ENCODE measurements at regions not wholly inside any gene's neighbourhood (a gene's known extent, or its start where the extent isn't known, plus 50 kb on each side); places are given as distances from the start of the nearest gene placed in this dataset.

- ATAC-seq (ENCODE audit: low read depth): no peak
- H3K9me3 Mint-ChIP-seq (ENCODE audit: insufficient read depth): no peaks in the 10 kb centered on the region
- no peak overlapping the region for H3K9ac ChIP-seq (ENCODE audit: low read length)
- H3K36me3 ChIP-seq (replicated peaks in 1 of 2; ENCODE audit: control extremely low read depth in 1 of 2, control insufficient read depth in 1 of 2, extremely low read depth in 1 of 2, insufficient read depth in 2 of 2, low read length in 1 of 2): no peaks in the 10 kb centered on the region
- peaks cover 2% of the 10 kb centered on the region for H3K4me1 Mint-ChIP-seq
- no peak overlapping the region for H3K4me2 ChIP-seq (replicated peaks; ENCODE audit: low read depth, low read length, poor library complexity, severe bottlenecking)
- DNase-seq: no peak
- H3K27ac ChIP-seq (ENCODE audit: low read length in 2 of 2): no peak overlapping the region
- H3K27me3 ChIP-seq (replicated peaks in 1 of 4; ENCODE audit: control extremely low read depth in 1 of 4, control insufficient read depth in 3 of 4, insufficient read depth in 4 of 4, low read length in 3 of 4): no peaks in the 10 kb centered on the region
- WGBS (ENCODE audit: insufficient coverage): 90% methylated on average over 3 of the region's 4 CpGs
- no peaks in the 10 kb centered on the region for H3K4me1 ChIP-seq (ENCODE audit: control insufficient read depth in 2 of 2, insufficient read depth in 2 of 2, low read length in 2 of 2)
- TF ChIP-seq EZH2 (IDR thresholded peaks at IDR 0.05; ENCODE audit: borderline replicate concordance, insufficient read depth, low read depth, low read length, poor library complexity, severe bottlenecking): no peak
- TF ChIP-seq, protein P1, sequence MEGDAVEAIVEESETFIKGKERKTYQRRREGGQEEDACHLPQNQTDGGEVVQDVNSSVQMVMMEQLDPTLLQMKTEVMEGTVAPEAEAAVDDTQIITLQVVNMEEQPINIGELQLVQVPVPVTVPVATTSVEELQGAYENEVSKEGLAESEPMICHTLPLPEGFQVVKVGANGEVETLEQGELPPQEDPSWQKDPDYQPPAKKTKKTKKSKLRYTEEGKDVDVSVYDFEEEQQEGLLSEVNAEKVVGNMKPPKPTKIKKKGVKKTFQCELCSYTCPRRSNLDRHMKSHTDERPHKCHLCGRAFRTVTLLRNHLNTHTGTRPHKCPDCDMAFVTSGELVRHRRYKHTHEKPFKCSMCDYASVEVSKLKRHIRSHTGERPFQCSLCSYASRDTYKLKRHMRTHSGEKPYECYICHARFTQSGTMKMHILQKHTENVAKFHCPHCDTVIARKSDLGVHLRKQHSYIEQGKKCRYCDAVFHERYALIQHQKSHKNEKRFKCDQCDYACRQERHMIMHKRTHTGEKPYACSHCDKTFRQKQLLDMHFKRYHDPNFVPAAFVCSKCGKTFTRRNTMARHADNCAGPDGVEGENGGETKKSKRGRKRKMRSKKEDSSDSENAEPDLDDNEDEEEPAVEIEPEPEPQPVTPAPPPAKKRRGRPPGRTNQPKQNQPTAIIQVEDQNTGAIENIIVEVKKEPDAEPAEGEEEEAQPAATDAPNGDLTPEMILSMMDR (IDR thresholded peaks at IDR 0.05): no peak
- intact Hi-C loops (cut with micrococcal nuclease): no loop called here
- no peaks in the 10 kb centered on the region for H4K20me1 ChIP-seq (ENCODE audit: control insufficient read depth, insufficient read depth, low read length, poor library complexity, severe bottlenecking)
- CTCF ChIA-PET: no interaction called here
- H3K27ac Mint-ChIP-seq: no peak overlapping the region
- no peak overlapping the region for H2AFZ ChIP-seq (ENCODE audit: insufficient read depth, low read depth, low read length, poor library complexity, severe bottlenecking)
- H3K79me2 ChIP-seq (ENCODE audit: control insufficient read depth, insufficient read depth, low read length): no peaks in the 10 kb centered on the region
- no peak overlapping the region for H3K4me3 Mint-ChIP-seq
- POLR2A ChIA-PET: no interaction called here
- no peak overlapping the region for H3K4me3 ChIP-seq (ENCODE audit: control extremely low read depth in 1 of 5, extremely low read depth in 1 of 5, insufficient read depth in 1 of 5, low read depth in 2 of 5, low read length in 4 of 5)
- no peaks in the 10 kb centered on the region for H3K9me3 ChIP-seq (ENCODE audit: control extremely low read depth in 1 of 3, control insufficient read depth in 2 of 3, insufficient read depth in 1 of 3, low read length in 2 of 3)
- peaks cover 3% of the 10 kb centered on the region for H3K27me3 Mint-ChIP-seq
These were observed 423.0 kb upstream of the CD180 start for GRCh38 chr5:67619636-67620035.

DNA sequence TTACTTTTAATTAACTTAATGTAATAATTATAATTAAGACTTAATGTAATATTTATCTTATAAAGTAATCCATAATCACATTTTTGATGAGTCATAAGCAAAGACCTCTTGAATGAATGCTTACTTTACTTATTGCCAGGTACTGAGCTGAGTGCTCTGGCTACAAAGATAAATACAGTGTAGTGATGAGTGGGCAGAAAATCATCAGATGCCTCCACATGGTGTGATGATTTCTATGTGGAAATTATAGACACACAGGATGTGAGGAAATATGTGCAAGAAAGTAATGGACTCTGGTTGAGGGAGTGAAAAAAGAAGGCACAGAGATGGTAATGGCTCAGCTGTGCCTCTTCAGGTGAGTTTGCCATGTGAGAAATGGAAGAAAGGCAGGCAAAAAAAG, 422.6 kb upstream of the CD180 start:
- ATAC-seq (ENCODE audit: low read depth) (no peak), DNase-seq (no peak)
- intact Hi-C loops (cut with micrococcal nuclease): no loop called here
- no peak overlapping the region for H3K27ac Mint-ChIP-seq
- no peak overlapping the region for H3K4me3 ChIP-seq (ENCODE audit: control extremely low read depth in 1 of 5, extremely low read depth in 1 of 5, insufficient read depth in 1 of 5, low read depth in 2 of 5, low read length in 4 of 5)
- H3K4me1 Mint-ChIP-seq: peaks cover 2% of the 10 kb centered on the region
- no peaks in the 10 kb centered on the region for H4K20me1 ChIP-seq (ENCODE audit: control insufficient read depth, insufficient read depth, low read length, poor library complexity, severe bottlenecking)
- ChIA-PET POLR2A (no interaction called here), CTCF (no interaction called here)
- H3K9me3 Mint-ChIP-seq (ENCODE audit: insufficient read depth): no peaks in the 10 kb centered on the region
- H3K27me3 Mint-ChIP-seq: peaks cover 3% of the 10 kb centered on the region
- H3K4me2 ChIP-seq (replicated peaks; ENCODE audit: low read depth, low read length, poor library complexity, severe bottlenecking): no peak overlapping the region
- H3K36me3 ChIP-seq (replicated peaks in 1 of 2; ENCODE audit: control extremely low read depth in 1 of 2, control insufficient read depth in 1 of 2, extremely low read depth in 1 of 2, insufficient read depth in 2 of 2, low read length in 1 of 2): no peaks in the 10 kb centered on the region
- no peaks in the 10 kb centered on the region for H3K27me3 ChIP-seq (replicated peaks in 1 of 4; ENCODE audit: control extremely low read depth in 1 of 4, control insufficient read depth in 3 of 4, insufficient read depth in 4 of 4, low read length in 3 of 4)
- no peak overlapping the region for H2AFZ ChIP-seq (ENCODE audit: insufficient read depth, low read depth, low read length, poor library complexity, severe bottlenecking)
- no peaks in the 10 kb centered on the region for H3K4me1 ChIP-seq (ENCODE audit: control insufficient read depth in 2 of 2, insufficient read depth in 2 of 2, low read length in 2 of 2)
- H3K9ac ChIP-seq (ENCODE audit: low read length): no peak overlapping the region
- H3K9me3 ChIP-seq (ENCODE audit: control extremely low read depth in 1 of 3, control insufficient read depth in 2 of 3, insufficient read depth in 1 of 3, low read length in 2 of 3): no peaks in the 10 kb centered on the region
- no peaks in the 10 kb centered on the region for H3K79me2 ChIP-seq (ENCODE audit: control insufficient read depth, insufficient read depth, low read length)
- TF ChIP-seq, protein P1 (IDR thresholded peaks at IDR 0.05): no peak
- no peak for TF ChIP-seq EZH2 (IDR thresholded peaks at IDR 0.05; ENCODE audit: borderline replicate concordance, insufficient read depth, low read depth, low read length, poor library complexity, severe bottlenecking)
- no peak overlapping the region for H3K4me3 Mint-ChIP-seq
- H3K27ac ChIP-seq (ENCODE audit: low read length in 2 of 2): no peak overlapping the region

Measured in B cell (primary cell).